Thyroid gland (tissue), 4 donors: ENCODE measurements at regions not wholly inside any gene's neighbourhood (a gene's known extent, or its start where the extent isn't known, plus 50 kb on each side); places are given as distances from the start of the nearest gene placed in this dataset.

Experiments used
- CTCF ChIP-seq, 6 experiments: fragments of 200-600 bp in 3 of 6; fragments of 450-650 bp in 3 of 6; sonication (generic) in 3 of 6; IDR thresholded peaks; one replicate each; pipeline ENCODE4 v1.5.1; 2016 to 2019; ENCODE audit warnings: antibody characterized with exemption in 6 of 6, mild to moderate bottlenecking in 2 of 6, inconsistent platforms in 1 of 6, moderate library complexity in 1 of 6
- POLR2A ChIP-seq, 2 donors: fragments of 450-650 bp; IDR thresholded peaks; one replicate each; pipeline ENCODE4 v1.6.1; 2017; ENCODE audit warnings: antibody characterized with exemption in 2 of 2, mild to moderate bottlenecking in 2 of 2, moderate library complexity in 1 of 2

GRCh38 chr4:119865389-119865788, 201.3 kb downstream of the MAD2L1 start:
- TF ChIP-seq POLR2A (IDR thresholded peaks at IDR 0.05) (no peak), CTCF (IDR thresholded peaks at IDR 0.05) (no peak)
